GM21526 (cell line): ENCODE measurements at regions not wholly inside any gene's neighbourhood (a gene's known extent, or its start where the extent isn't known, plus 50 kb on each side); places are given as distances from the start of the nearest gene placed in this dataset.
"Not testable (repeated sequence)": the region's sequence is repeated elsewhere in the genome, so short reads cannot be mapped to it uniquely, and the experiment has no call there.

Source experiments
- ATAC-seq: cut with Tn5 transposase; IDR thresholded peaks from one replicate; pipeline ENCODE4 v1.9.1; 2021; ENCODE audit warnings: moderate library complexity; ENCODE audit not compliant: unreplicated experiment, low FRiP score

DNA sequence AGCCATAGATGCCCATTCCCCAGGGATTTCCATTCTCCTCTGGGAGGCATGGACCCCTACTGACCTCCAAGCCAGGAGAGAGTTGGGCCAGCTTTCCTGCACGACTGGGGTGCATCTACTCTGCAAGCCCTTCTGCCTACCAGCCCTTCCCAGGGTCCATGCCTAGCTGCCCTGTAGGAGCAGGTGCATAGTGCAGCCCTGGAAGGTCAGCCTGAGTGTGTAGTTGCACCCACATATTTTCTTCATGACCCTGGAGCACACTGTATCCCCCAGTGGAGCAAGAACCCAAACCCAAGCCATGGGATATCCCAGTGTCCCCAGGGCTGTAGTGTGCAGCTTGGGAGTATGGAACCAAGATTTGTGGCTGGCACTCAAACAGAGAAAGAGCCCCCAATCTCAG is 155.6 kb upstream of the GOLGA6L22 start:
- ATAC-seq: not testable (repeated sequence)
